ENCODE measurements at regions not wholly inside any gene's neighbourhood (a gene's known extent, or its start where the extent isn't known, plus 50 kb on each side); places are given as distances from the start of the nearest gene placed in this dataset.

GRCh38 chr6:14754751-14755513, 490.9 kb upstream of the JARID2 start:
- no peaks in the 10 kb centered on the region for H3K9me3 ChIP-seq
- peaks cover 0 to 9% (median 0%) of the 10 kb centered on the region in 4 donors for H3K4me1 ChIP-seq
- in situ Hi-C loops (cut with MboI; ENCODE audit: low pct_ligation_motif_present in 1 of 4, low pct_unique_long_range_greater_than_20kb in 1 of 4, low sequenced_read_pairs in 3 of 4) = no loop called here
- H3K27ac ChIP-seq = no peak overlapping the region
- WGBS, 2 donors (ENCODE audit: low coverage in 1 of 2) = 73 to 76% methylated on average over 9 to 22 of the region's 22 CpGs
- no peak for TF ChIP-seq EP300 (IDR thresholded peaks at IDR 0.05; ENCODE audit: low read depth)
- no peak for TF ChIP-seq POLR2AphosphoS5 (IDR thresholded peaks at IDR 0.05)
- TF ChIP-seq, protein P1, sequence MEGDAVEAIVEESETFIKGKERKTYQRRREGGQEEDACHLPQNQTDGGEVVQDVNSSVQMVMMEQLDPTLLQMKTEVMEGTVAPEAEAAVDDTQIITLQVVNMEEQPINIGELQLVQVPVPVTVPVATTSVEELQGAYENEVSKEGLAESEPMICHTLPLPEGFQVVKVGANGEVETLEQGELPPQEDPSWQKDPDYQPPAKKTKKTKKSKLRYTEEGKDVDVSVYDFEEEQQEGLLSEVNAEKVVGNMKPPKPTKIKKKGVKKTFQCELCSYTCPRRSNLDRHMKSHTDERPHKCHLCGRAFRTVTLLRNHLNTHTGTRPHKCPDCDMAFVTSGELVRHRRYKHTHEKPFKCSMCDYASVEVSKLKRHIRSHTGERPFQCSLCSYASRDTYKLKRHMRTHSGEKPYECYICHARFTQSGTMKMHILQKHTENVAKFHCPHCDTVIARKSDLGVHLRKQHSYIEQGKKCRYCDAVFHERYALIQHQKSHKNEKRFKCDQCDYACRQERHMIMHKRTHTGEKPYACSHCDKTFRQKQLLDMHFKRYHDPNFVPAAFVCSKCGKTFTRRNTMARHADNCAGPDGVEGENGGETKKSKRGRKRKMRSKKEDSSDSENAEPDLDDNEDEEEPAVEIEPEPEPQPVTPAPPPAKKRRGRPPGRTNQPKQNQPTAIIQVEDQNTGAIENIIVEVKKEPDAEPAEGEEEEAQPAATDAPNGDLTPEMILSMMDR (IDR thresholded peaks at IDR 0.05) = no peak
- TF ChIP-seq POLR2A (IDR thresholded peaks at IDR 0.05) = no peak
- intact Hi-C loops (cut with DNase I; ENCODE audit: low total_unique reads) = no loop called here
- H3K27me3 ChIP-seq = no peaks in the 10 kb centered on the region
- DNase-seq = no peak
- H3K4me3 ChIP-seq = no peak overlapping the region
- no peaks in the 10 kb centered on the region for H3K36me3 ChIP-seq

GRCh38 chr6:14756340-14756739, 489.5 kb upstream of the JARID2 start:
- 95 to 100% methylated on average over 1 to 3 of the region's 3 CpGs for whole genome bisulfite sequencing, 2 donors (ENCODE audit: low coverage in 1 of 2)
- H3K27ac ChIP-seq = no peak overlapping the region
- H3K4me3 ChIP-seq = no peak overlapping the region
- TF ChIP-seq EP300 (IDR thresholded peaks at IDR 0.05; ENCODE audit: low read depth) = no peak
- no peak for TF ChIP-seq POLR2A (IDR thresholded peaks at IDR 0.05)
- TF ChIP-seq, protein P1 (IDR thresholded peaks at IDR 0.05) = no peak
- TF ChIP-seq POLR2AphosphoS5 (IDR thresholded peaks at IDR 0.05) = no peak
- no peaks in the 10 kb centered on the region for H3K36me3 ChIP-seq
- in situ Hi-C loops (cut with MboI; ENCODE audit: low pct_ligation_motif_present in 1 of 4, low pct_unique_long_range_greater_than_20kb in 1 of 4, low sequenced_read_pairs in 3 of 4) = no loop called here
- no peaks in the 10 kb centered on the region for H3K27me3 ChIP-seq
- peaks cover 0 to 18% (median 5%) of the 10 kb centered on the region in 4 donors for H3K4me1 ChIP-seq
- H3K9me3 ChIP-seq = no peaks in the 10 kb centered on the region
- DNase-seq = no peak
- intact Hi-C loops (cut with DNase I; ENCODE audit: low total_unique reads) = no loop called here

GRCh38 chr6:14757014-14757413, 488.9 kb upstream of the JARID2 start:
- in situ Hi-C loops (cut with MboI; ENCODE audit: low pct_ligation_motif_present in 1 of 4, low pct_unique_long_range_greater_than_20kb in 1 of 4, low sequenced_read_pairs in 3 of 4) (no loop called here), intact Hi-C loops (cut with DNase I; ENCODE audit: low total_unique reads) (no loop called here)
- Histone ChIP-seq H3K4me1 (peaks cover 0 to 18% (median 5%) of the 10 kb centered on the region in 4 donors), H3K27me3 (no peaks in the 10 kb centered on the region), H3K36me3 (no peaks in the 10 kb centered on the region), H3K4me3 (no peak overlapping the region), H3K27ac (no peak overlapping the region), H3K9me3 (no peaks in the 10 kb centered on the region)
- TF ChIP-seq POLR2AphosphoS5 (IDR thresholded peaks at IDR 0.05) = no peak
- TF ChIP-seq POLR2A (IDR thresholded peaks at IDR 0.05) = no peak
- no peak for TF ChIP-seq EP300 (IDR thresholded peaks at IDR 0.05; ENCODE audit: low read depth)
- TF ChIP-seq, protein P1 (IDR thresholded peaks at IDR 0.05) = no peak
- WGBS, 2 donors (ENCODE audit: low coverage in 1 of 2) = 80 to 90% methylated on average over 1 of the region's 1 CpG
- DNase-seq = no peak

DNA sequence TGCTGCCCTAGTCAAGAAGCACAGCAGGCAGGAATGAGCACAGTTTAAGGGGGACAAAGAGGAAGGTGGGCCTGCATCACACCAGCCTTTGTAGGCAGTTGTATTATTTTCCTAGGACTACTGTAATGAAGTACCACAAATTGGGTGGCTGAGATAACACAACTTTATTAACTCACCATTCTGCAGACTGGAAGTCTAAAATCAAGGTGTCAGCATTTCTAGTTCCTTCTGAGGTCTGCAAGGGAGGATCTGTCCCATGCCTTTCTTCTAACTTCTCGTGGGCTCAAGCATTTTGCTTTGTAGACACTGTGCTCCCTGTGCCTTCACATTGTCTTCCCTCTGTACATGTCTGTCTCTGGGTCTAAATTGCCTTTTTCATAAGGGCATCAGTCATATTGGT, 488.5 kb upstream of the JARID2 start:
- WGBS, 2 donors (ENCODE audit: low coverage in 1 of 2) = 71% methylated on average over 1 of the region's 1 CpG; no CpG with 5 or more reads in 1 of the 2 donors
- TF ChIP-seq, protein P1 (IDR thresholded peaks at IDR 0.05) = no peak
- TF ChIP-seq EP300 (IDR thresholded peaks at IDR 0.05; ENCODE audit: low read depth) (no peak), POLR2A (IDR thresholded peaks at IDR 0.05) (no peak), POLR2AphosphoS5 (IDR thresholded peaks at IDR 0.05) (no peak)
- Histone ChIP-seq H3K4me3 (no peak overlapping the region), H3K27ac (no peak overlapping the region), H3K4me1 (peaks cover 0 to 19% (median 5%) of the 10 kb centered on the region in 4 donors), H3K27me3 (no peaks in the 10 kb centered on the region), H3K9me3 (no peaks in the 10 kb centered on the region), H3K36me3 (no peaks in the 10 kb centered on the region)
- DNase-seq = no peak
- in situ Hi-C loops (cut with MboI; ENCODE audit: low pct_ligation_motif_present in 1 of 4, low pct_unique_long_range_greater_than_20kb in 1 of 4, low sequenced_read_pairs in 3 of 4) = no loop called here
- intact Hi-C loops (cut with DNase I; ENCODE audit: low total_unique reads) = no loop called here
